Fibroblast of skin of left biceps (primary cell): ENCODE measurements at regions not wholly inside any gene's neighbourhood (a gene's known extent, or its start where the extent isn't known, plus 50 kb on each side); places are given as distances from the start of the nearest gene placed in this dataset.

Experiments
- DNase-seq, 2 experiments: peaks; one replicate each; pipeline ENCODE4 v3.0.0-alpha.2; 2013; ENCODE audit warnings: low read depth in 2 of 2

DNA sequence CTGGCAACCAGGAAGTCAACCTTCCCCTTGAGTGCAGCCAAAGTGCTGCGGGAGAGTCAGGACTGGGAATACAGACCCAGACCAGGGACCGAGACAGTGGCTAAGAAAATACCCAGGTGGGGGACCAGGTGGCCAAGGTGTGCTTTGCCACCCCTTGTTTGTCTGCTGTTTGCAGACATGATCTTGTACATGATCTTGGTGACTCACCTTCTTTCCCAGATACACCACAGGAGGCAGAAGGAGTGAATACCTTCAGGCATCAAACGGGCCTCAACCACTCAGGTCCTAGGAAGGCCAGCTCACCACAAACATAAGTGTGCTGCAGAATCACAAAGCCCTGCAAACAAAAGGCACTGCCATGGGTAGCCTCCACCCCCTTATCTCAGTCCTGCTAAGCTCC is 62.0 kb downstream of the CNGA2 start:
- no peak for DNase-seq

DNA sequence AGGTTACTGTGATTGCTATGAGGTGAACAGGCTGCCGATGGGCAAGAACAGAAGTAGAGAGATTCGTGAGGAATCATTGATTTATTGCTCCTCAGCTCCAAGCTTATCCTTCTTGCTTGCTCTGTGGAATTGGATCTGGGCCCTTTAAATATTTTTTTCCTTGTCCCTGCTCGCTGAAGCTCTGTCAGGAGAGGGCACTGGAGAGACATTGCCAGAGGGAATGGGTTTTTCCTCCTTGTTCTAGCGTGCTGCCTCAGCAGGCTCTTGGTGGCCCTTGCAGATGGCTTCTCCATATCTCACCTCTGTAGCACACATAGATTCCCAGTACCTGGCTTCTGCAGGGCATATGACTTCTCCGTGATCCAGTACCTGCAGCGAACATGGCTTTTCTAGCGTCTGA is 67.4 kb downstream of the CNGA2 start:
- no peak for DNase-seq

GRCh38 chrX:151806967-151807540 is 72.5 kb downstream of the CNGA2 start:
- DNase-seq: no peak

- no peak for DNase-seq
These were observed 78.1 kb downstream of the CNGA2 start for GRCh38 chrX:151812661-151813060.

DNA sequence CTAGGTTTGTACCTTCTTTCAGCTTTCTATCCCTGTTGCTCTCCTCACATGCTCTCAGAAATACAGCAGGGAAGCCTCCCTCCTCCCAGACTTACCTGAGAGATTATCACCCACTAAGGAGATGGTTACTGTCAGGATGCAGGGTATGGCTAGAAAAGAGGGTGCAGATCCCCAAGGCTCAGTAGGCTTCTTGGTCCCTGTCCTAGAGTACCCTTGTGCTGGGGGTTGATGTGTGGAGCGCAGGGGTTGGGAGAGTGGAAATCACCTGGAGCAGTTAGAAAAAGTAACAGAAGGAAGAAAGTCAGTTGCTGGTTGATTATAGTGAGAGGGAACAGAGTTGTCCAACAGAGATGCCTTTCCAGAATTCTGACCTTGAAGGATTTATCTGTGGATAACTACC is 80.2 kb downstream of the CNGA2 start:
- DNase-seq: no peak

GRCh38 chrX:151815398-151815797 is 80.9 kb downstream of the CNGA2 start:
- DNase-seq: peak; percentile 15 to 21

DNA sequence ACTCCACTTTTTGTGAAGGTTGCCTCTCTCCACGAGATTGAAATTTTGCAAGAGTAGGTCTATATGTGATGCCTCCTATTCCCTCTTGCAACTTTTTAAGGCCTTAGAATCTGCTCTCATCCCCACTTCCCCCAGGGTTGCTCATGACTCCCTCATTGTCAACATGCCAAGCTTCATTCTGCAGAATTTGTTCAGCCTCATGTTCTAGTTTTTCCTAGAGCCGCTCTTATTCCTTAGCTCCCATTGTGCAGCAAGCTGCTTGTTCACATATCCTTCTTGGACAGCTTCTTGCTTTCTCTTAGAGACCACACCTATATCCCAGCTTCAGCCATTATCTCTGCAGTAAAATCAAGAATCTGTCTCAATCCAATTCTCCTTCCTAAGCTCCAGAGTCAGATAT is 82.4 kb downstream of the CNGA2 start:
- DNase-seq: peak in 1 of 2 experiments; percentile 7

GRCh38 chrX:151818828-151819227 is 84.3 kb downstream of the CNGA2 start:
- DNase-seq: no peak

DNA sequence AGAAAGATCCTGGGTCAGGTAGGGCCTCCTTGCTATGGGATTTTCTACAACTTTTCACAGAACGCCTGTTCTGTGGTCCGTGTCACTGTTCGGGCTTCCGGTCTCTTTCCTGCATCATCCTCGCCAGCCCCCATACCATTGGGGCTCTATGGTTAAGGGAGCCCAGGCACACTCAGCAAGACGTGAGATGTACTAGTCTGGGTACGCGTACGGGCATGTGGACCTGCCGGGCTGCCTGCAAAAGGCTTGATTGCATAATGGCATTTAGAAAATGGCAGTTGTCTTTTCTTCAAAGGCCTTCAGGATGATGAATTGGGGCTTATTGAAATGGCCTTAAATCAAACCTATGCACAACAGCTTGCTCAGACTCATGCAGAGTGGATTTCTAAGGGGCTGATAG is 86.7 kb downstream of the CNGA2 start:
- no peak for DNase-seq

DNA sequence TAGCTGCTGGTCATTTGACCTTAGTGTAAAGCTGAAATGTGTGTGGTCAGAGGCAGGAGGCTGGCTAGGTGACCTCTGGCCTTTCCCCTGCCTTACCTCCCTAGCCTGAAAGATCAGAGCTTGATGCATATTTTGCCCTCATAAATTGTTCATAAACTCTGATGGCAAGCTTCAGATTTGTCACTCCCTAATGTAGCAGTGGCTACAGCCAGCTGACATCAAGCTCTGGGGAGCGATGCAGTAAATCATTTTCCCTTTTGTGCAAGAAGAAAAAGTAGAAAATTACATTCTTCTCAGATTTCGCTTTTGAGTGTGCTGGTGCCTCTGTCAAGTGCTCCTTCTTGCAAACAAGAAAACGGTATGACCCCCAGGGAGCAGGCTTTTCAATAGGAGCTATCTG is 87.7 kb upstream of the MAGEA4 start:
- no peak for DNase-seq

GRCh38 chrX:151825925-151826485 is 86.7 kb upstream of the MAGEA4 start:
- peak; percentile 64 to 69 for DNase-seq

DNA sequence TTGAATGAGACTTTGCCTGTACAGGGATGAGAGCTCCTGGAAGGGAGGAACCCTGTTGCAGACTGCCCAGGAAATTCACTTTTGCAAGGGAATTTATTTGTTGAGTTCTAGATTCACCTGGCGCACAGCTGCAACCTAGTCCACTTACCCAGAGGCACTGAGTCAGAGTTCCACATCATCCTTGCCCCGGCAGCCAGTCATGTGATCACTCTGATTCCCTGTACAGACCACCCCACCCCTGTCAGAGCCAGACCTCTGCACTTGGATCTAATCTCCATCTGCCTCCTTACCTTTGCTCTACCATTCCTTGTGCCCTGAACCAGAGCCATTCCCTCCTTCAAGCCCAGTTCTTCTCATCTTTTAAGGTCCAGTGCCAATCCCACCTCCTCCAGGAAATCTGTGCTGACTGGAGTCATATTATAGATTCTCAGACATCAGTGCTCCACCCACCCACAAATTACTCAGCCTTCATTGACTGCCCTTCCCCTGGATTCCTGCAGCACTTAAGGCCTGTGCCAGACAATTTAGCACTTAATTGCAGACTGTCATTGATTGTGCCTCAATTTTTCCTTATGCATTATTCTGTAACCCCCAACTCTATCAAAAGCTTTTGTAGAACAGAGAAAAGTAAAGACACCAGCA is 84.1 kb upstream of the MAGEA4 start:
- DNase-seq: no peak

DNA sequence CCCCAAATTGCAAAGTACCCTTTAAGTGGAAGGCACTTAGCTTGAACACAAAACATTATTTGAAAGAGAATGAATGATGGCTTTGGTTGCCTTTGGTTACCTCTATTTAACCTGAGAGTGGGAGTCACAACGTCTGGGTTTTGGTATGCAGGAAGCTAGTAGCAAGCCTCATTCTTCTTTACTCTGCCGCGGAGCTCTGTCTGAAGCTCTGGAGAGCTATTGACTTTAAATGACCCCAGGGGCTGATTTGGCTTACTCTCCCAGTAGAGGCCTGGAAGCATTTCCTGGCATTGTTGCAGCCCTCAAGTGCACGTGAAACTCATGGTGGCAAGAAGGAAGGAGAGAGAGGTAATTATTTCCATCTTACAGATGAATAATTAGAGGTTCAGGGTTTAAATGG is 81.8 kb upstream of the MAGEA4 start:
- DNase-seq: no peak

- DNase-seq: no peak
These were observed 60.4 kb upstream of the MAGEA4 start for GRCh38 chrX:151852294-151852693.

GRCh38 chrX:151854726-151855495 is 57.8 kb upstream of the MAGEA4 start:
- DNase-seq: no peak

- DNase-seq: no peak
These were observed 53.2 kb upstream of the MAGEA4 start for GRCh38 chrX:151859481-151859880.

GRCh38 chrX:151860827-151861226 is 51.9 kb upstream of the MAGEA4 start:
- no peak for DNase-seq
